ENCODE measurements at regions not wholly inside any gene's neighbourhood (a gene's known extent, or its start where the extent isn't known, plus 50 kb on each side); places are given as distances from the start of the nearest gene placed in this dataset.

GRCh38 chr7:26100406-26101339, 51.3 kb upstream of the NFE2L3 start:
- H3K27me3 ChIP-seq (ENCODE audit: control insufficient read depth, insufficient read depth, low read length): no peaks in the 10 kb centered on the region
- no peak overlapping the region for H3K27ac ChIP-seq (ENCODE audit: insufficient read depth, low read length)
- no peak overlapping the region for H3K4me2 ChIP-seq (ENCODE audit: extremely low read depth, insufficient read depth, low read length)
- DNase-seq (ENCODE audit: low read depth in 2 of 2): no peak
- H3K9ac ChIP-seq (ENCODE audit: insufficient read depth, low read length): no peak overlapping the region
- no peak overlapping the region for H3K4me3 ChIP-seq (replicated peaks in 1 of 4; ENCODE audit: control extremely low read depth in 1 of 4, insufficient read depth in 1 of 4, low read depth in 3 of 4, low read length in 4 of 4)
- no peaks in the 10 kb centered on the region for H3K79me2 ChIP-seq (ENCODE audit: control insufficient read depth, insufficient read depth, low read length)
- TF ChIP-seq EZH2 (IDR thresholded peaks at IDR 0.05; ENCODE audit: low read length, missing control alignments): no peak
- TF ChIP-seq CTCF (conservative IDR thresholded peaks at IDR 0.05 in 1 of 2, IDR thresholded peaks at IDR 0.05 in 1 of 2; ENCODE audit: low read depth in 1 of 2, low read length in 2 of 2): no peak
- H2AFZ ChIP-seq (ENCODE audit: low read length): no peak overlapping the region
- H3K36me3 ChIP-seq (ENCODE audit: control insufficient read depth, insufficient read depth, low read length): no peaks in the 10 kb centered on the region
- H3K4me1 ChIP-seq (ENCODE audit: control insufficient read depth, extremely low read depth, insufficient read depth, low read length): no peaks in the 10 kb centered on the region
- H4K20me1 ChIP-seq (ENCODE audit: control insufficient read depth, extremely low read depth, insufficient read depth, low read length): no peaks in the 10 kb centered on the region
- H3K9me3 ChIP-seq (ENCODE audit: control insufficient read depth, insufficient read depth, low read depth, low read length): no peaks in the 10 kb centered on the region

GRCh38 chr7:26101361-26102151, 50.4 kb upstream of the NFE2L3 start:
- DNase-seq (ENCODE audit: low read depth in 2 of 2): no peak
- H3K36me3 ChIP-seq (ENCODE audit: control insufficient read depth, insufficient read depth, low read length): no peaks in the 10 kb centered on the region
- H3K9ac ChIP-seq (ENCODE audit: insufficient read depth, low read length): no peak overlapping the region
- H2AFZ ChIP-seq (ENCODE audit: low read length): peak overlapping the region; percentile 43
- no peak overlapping the region for H3K27ac ChIP-seq (ENCODE audit: insufficient read depth, low read length)
- TF ChIP-seq CTCF (conservative IDR thresholded peaks at IDR 0.05 in 1 of 2, IDR thresholded peaks at IDR 0.05 in 1 of 2; ENCODE audit: low read depth in 1 of 2, low read length in 2 of 2) (no peak), EZH2 (IDR thresholded peaks at IDR 0.05; ENCODE audit: low read length, missing control alignments) (no peak)
- H3K27me3 ChIP-seq (ENCODE audit: control insufficient read depth, insufficient read depth, low read length): no peaks in the 10 kb centered on the region
- H3K79me2 ChIP-seq (ENCODE audit: control insufficient read depth, insufficient read depth, low read length): no peaks in the 10 kb centered on the region
- no peaks in the 10 kb centered on the region for H4K20me1 ChIP-seq (ENCODE audit: control insufficient read depth, extremely low read depth, insufficient read depth, low read length)
- H3K4me2 ChIP-seq (ENCODE audit: extremely low read depth, insufficient read depth, low read length): no peak overlapping the region
- no peak overlapping the region for H3K4me3 ChIP-seq (replicated peaks in 1 of 4; ENCODE audit: control extremely low read depth in 1 of 4, insufficient read depth in 1 of 4, low read depth in 3 of 4, low read length in 4 of 4)
- no peaks in the 10 kb centered on the region for H3K4me1 ChIP-seq (ENCODE audit: control insufficient read depth, extremely low read depth, insufficient read depth, low read length)
- no peaks in the 10 kb centered on the region for H3K9me3 ChIP-seq (ENCODE audit: control insufficient read depth, insufficient read depth, low read depth, low read length)

- Histone ChIP-seq H3K36me3 (ENCODE audit: control insufficient read depth, insufficient read depth, low read length) (no peaks in the 10 kb centered on the region), H3K4me1 (ENCODE audit: control insufficient read depth, extremely low read depth, insufficient read depth, low read length) (no peaks in the 10 kb centered on the region)
- TF ChIP-seq EZH2 (IDR thresholded peaks at IDR 0.05; ENCODE audit: low read length, missing control alignments): no peak
- no peak for TF ChIP-seq CTCF (conservative IDR thresholded peaks at IDR 0.05 in 1 of 2, IDR thresholded peaks at IDR 0.05 in 1 of 2; ENCODE audit: low read depth in 1 of 2, low read length in 2 of 2)
These were observed 49.8 kb upstream of the NFE2L3 start for GRCh38 chr7:26102176-26102575.

More at GRCh38 chr7:26102176-26102575, 49.8 kb upstream of the NFE2L3 start:
- H3K4me2 ChIP-seq (ENCODE audit: extremely low read depth, insufficient read depth, low read length): no peak overlapping the region
- H2AFZ ChIP-seq (ENCODE audit: low read length): no peak overlapping the region
- H4K20me1 ChIP-seq (ENCODE audit: control insufficient read depth, extremely low read depth, insufficient read depth, low read length): no peaks in the 10 kb centered on the region
- H3K27ac ChIP-seq (ENCODE audit: insufficient read depth, low read length): no peak overlapping the region
- H3K4me3 ChIP-seq (replicated peaks in 1 of 4; ENCODE audit: control extremely low read depth in 1 of 4, insufficient read depth in 1 of 4, low read depth in 3 of 4, low read length in 4 of 4): no peak overlapping the region
- DNase-seq (ENCODE audit: low read depth in 2 of 2): no peak
- no peak overlapping the region for H3K9ac ChIP-seq (ENCODE audit: insufficient read depth, low read length)
- H3K79me2 ChIP-seq (ENCODE audit: control insufficient read depth, insufficient read depth, low read length): no peaks in the 10 kb centered on the region
- H3K9me3 ChIP-seq (ENCODE audit: control insufficient read depth, insufficient read depth, low read depth, low read length): no peaks in the 10 kb centered on the region
- no peaks in the 10 kb centered on the region for H3K27me3 ChIP-seq (ENCODE audit: control insufficient read depth, insufficient read depth, low read length)
